HL-60 (cell line): ENCODE measurements at regions not wholly inside any gene's neighbourhood (a gene's known extent, or its start where the extent isn't known, plus 50 kb on each side); places are given as distances from the start of the nearest gene placed in this dataset.

Source experiments
- DNase-seq, 2 experiments: peaks; one replicate each; pipeline ENCODE4 v3.0.0-alpha.2; 2010 to 2020; ENCODE audit warnings: low read depth in 1 of 2, low spot score in 1 of 2
- H3K27ac ChIP-seq: fragments of 250-450 bp; sonication (Bioruptor Pico); replicated peaks from 2 replicates; pipeline ENCODE4 v1.5.1; 2020; ENCODE audit warnings: mild to moderate bottlenecking, moderate library complexity
- H3K27me3 ChIP-seq: fragments of 250-450 bp; sonication (Bioruptor Pico); 2 replicates; pipeline ENCODE4 v1.5.1; 2021; ENCODE audit warnings: mild to moderate bottlenecking, moderate library complexity; ENCODE audit not compliant: insufficient read depth, poor library complexity, severe bottlenecking
- H3K4me3 ChIP-seq: replicated peaks from 2 replicates; pipeline ENCODE4 v1.5.1; 2011; ENCODE audit warnings: mild to moderate bottlenecking, control low read depth, low read length; ENCODE audit not compliant: insufficient read depth
- GABPA ChIP-seq: IDR thresholded peaks from 2 replicates; pipeline ENCODE4 v1.6.1; 2012; ENCODE audit warnings: low read depth
- POLR2AphosphoS5 ChIP-seq: IDR thresholded peaks from 2 replicates; pipeline ENCODE4 v1.6.1; 2012; ENCODE audit warnings: low read depth
- SPI1 ChIP-seq: IDR thresholded peaks from 2 replicates; pipeline ENCODE4 v1.6.1; 2012; ENCODE audit warnings: low read depth, mild to moderate bottlenecking, borderline replicate concordance
- TF ChIP-seq, protein P1 (sequence below): IDR thresholded peaks from one replicate; pipeline ENCODE4 v1.5.1; 2011; ENCODE audit warnings: low read length, control low read depth, inconsistent platforms; ENCODE audit not compliant: insufficient read depth
- TF ChIP-seq, protein P2 (sequence below): IDR thresholded peaks from 2 replicates; pipeline ENCODE4 v1.6.1; 2012; ENCODE audit warnings: low read depth; ENCODE audit not compliant: insufficient replicate concordance

DNA sequence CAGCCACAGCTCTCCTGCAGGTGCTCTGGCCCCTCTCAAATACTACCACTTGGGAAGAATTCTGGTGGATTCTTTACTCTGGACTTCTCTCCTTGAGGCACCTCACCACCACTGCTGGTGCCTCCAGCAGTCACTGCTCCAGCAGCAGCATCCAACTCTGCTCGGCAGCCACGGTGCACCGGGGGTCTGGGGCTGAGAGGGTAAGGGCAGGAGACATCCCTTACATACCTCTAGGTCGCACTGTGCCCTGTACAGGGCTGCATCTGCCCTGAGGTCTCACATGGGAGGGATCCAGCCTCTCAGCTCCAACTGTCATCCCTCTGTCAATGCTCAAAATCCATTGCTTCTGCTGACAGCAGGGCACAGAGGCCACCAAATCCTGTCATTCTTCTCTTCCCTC is 588.2 kb downstream of the CDK5RAP2 start:
- H3K27ac ChIP-seq, result no peak overlapping the region
- TF ChIP-seq SPI1 (no peak), POLR2AphosphoS5 (no peak)
- TF ChIP-seq, protein P1, sequence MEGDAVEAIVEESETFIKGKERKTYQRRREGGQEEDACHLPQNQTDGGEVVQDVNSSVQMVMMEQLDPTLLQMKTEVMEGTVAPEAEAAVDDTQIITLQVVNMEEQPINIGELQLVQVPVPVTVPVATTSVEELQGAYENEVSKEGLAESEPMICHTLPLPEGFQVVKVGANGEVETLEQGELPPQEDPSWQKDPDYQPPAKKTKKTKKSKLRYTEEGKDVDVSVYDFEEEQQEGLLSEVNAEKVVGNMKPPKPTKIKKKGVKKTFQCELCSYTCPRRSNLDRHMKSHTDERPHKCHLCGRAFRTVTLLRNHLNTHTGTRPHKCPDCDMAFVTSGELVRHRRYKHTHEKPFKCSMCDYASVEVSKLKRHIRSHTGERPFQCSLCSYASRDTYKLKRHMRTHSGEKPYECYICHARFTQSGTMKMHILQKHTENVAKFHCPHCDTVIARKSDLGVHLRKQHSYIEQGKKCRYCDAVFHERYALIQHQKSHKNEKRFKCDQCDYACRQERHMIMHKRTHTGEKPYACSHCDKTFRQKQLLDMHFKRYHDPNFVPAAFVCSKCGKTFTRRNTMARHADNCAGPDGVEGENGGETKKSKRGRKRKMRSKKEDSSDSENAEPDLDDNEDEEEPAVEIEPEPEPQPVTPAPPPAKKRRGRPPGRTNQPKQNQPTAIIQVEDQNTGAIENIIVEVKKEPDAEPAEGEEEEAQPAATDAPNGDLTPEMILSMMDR, result no peak
- no peak overlapping the region for H3K4me3 ChIP-seq
- H3K27me3 ChIP-seq, result no peaks in the 10 kb centered on the region
- no peak for DNase-seq

DNA sequence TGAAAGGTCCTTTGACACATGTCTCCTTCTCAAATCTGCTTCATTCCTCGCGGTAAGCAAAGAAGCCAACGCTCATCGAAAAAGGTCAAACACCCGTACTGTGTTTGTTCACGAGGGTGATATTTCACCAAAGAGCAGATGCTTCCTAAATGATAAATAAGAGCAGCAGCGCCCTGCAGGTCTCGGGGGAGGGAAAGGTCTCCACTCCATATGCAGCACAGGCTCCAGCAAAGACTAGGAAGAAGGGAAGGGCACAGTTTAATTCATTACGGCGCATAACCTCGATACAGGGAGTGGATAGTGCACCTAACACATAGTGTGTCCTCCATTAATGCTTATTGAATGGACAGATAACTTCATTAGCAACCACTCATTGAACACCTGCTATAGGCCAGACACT is 593.3 kb downstream of the CDK5RAP2 start:
- TF ChIP-seq SPI1, result no peak
- TF ChIP-seq, protein P1, result no peak
- TF ChIP-seq, protein P2, sequence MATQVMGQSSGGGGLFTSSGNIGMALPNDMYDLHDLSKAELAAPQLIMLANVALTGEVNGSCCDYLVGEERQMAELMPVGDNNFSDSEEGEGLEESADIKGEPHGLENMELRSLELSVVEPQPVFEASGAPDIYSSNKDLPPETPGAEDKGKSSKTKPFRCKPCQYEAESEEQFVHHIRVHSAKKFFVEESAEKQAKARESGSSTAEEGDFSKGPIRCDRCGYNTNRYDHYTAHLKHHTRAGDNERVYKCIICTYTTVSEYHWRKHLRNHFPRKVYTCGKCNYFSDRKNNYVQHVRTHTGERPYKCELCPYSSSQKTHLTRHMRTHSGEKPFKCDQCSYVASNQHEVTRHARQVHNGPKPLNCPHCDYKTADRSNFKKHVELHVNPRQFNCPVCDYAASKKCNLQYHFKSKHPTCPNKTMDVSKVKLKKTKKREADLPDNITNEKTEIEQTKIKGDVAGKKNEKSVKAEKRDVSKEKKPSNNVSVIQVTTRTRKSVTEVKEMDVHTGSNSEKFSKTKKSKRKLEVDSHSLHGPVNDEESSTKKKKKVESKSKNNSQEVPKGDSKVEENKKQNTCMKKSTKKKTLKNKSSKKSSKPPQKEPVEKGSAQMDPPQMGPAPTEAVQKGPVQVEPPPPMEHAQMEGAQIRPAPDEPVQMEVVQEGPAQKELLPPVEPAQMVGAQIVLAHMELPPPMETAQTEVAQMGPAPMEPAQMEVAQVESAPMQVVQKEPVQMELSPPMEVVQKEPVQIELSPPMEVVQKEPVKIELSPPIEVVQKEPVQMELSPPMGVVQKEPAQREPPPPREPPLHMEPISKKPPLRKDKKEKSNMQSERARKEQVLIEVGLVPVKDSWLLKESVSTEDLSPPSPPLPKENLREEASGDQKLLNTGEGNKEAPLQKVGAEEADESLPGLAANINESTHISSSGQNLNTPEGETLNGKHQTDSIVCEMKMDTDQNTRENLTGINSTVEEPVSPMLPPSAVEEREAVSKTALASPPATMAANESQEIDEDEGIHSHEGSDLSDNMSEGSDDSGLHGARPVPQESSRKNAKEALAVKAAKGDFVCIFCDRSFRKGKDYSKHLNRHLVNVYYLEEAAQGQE, result no peak
- no peak for TF ChIP-seq GABPA
- no peak for TF ChIP-seq POLR2AphosphoS5
- no peak for DNase-seq
- Histone ChIP-seq H3K27ac (no peak overlapping the region), H3K4me3 (no peak overlapping the region), H3K27me3 (no peaks in the 10 kb centered on the region)

DNA sequence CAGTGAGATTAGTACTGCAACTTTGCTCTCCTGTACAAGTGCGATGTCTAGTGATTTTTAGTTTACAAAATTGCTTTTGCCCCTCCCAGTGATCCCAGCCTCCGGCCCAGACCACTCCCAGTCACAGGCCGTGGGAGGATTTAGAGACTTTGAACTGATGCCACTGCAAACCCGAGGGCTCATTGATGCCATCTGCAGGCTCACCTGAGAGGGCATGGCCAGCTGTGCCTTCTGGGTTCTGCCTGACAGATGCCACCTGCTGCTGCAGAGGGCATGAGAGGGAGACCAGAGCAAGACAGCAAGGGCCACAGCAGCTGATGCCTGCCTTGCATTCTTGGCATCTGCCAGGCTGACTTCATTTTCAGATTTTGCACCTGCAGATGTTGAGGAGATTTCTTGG is 593.8 kb downstream of the CDK5RAP2 start:
- TF ChIP-seq, protein P2, result no peak
- TF ChIP-seq GABPA (no peak), SPI1 (no peak), POLR2AphosphoS5 (no peak)
- TF ChIP-seq, protein P1, result no peak
- DNase-seq, result no peak
- Histone ChIP-seq H3K27ac (no peak overlapping the region), H3K4me3 (no peak overlapping the region), H3K27me3 (no peaks in the 10 kb centered on the region)

DNA sequence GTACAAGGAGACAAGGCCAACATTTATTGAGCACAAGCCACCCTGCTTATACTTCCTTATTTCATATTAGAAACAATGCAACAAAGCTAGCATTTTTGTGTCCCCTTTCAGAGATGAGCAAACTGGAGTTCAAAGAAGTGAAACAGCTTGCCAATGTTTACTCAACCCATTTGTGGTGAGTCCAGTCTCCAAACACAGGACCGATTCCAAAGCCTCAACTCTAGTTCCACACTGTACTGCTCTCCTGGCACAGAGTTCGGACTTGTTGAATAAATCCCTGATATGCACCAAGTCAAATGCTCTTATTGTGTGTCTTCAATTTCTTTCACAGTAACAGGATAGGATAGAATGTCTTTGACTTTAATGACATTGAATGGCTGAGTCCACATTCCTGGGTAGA is 604.8 kb upstream of the BRINP1 start:
- TF ChIP-seq GABPA (no peak), POLR2AphosphoS5 (no peak), SPI1 (no peak)
- TF ChIP-seq, protein P2, result no peak
- TF ChIP-seq, protein P1, result no peak
- H3K27me3 ChIP-seq, result no peaks in the 10 kb centered on the region
- no peak for DNase-seq
- no peak overlapping the region for H3K4me3 ChIP-seq
- no peak overlapping the region for H3K27ac ChIP-seq
